GM21447 (cell line): ENCODE measurements at regions not wholly inside any gene's neighbourhood (a gene's known extent, or its start where the extent isn't known, plus 50 kb on each side); places are given as distances from the start of the nearest gene placed in this dataset.
"Not testable (repeated sequence)": the region's sequence is repeated elsewhere in the genome, so short reads cannot be mapped to it uniquely, and the experiment has no call there.

Experiments
- ATAC-seq: cut with Tn5 transposase; IDR thresholded peaks from one replicate; pipeline ENCODE4 v1.9.1; 2021; ENCODE audit not compliant: unreplicated experiment

GRCh38 chr21:17348357-17348756, 164.5 kb upstream of the CXADR start:
- ATAC-seq = no peak

GRCh38 chr21:17348849-17349248, 164.0 kb upstream of the CXADR start:
- no peak for ATAC-seq

- no peak for ATAC-seq
Measured at GRCh38 chr21:17351766-17352165, 161.1 kb upstream of the CXADR start.

- ATAC-seq = no peak
Measured at GRCh38 chr21:17352996-17353655, 159.7 kb upstream of the CXADR start.

GRCh38 chr21:17359781-17360180, 153.1 kb upstream of the CXADR start:
- no peak for ATAC-seq

GRCh38 chr21:17368748-17369363, 144.0 kb upstream of the CXADR start:
- ATAC-seq = no peak

DNA sequence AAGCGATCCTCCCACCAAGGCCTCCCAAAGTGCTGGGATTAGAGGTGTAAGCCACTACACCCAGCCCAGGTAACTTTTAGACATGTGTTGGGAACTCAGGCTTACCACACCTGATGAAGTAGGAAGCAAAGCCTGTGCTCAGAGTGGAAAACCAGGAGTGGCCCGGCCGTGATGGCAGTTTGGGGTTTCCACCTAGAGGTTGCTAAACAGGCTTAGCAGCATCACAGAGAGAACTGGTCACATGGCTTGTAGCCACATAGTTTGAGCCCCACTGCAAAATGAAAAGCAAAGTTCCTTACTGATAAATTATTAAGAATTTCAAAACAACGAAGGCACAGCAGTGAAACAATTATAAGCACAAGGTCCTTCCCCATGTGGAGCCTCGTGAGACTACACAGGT, 142.6 kb upstream of the CXADR start:
- ATAC-seq = no peak

DNA sequence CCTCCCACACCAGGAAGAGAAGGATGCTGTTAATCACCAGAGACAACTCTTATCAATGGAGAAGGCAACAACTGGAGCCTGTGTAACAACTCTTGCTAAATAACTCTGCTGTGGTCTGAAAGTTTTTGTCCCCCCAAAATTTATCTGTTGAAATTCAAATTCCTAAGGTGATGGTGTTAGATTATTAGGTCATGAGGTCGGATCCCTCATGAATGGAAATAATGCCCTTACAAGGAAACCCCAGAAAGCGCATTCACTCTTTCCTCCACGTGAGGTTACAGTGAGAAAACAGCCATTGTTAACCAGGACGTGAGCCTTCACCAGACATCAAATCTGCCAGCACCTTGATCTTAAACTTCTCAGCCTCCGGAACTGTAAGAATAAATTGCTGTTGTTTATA, 141.9 kb upstream of the CXADR start:
- no peak for ATAC-seq

- ATAC-seq = no peak
Measured at GRCh38 chr21:17371450-17371849, 141.4 kb upstream of the CXADR start.

DNA sequence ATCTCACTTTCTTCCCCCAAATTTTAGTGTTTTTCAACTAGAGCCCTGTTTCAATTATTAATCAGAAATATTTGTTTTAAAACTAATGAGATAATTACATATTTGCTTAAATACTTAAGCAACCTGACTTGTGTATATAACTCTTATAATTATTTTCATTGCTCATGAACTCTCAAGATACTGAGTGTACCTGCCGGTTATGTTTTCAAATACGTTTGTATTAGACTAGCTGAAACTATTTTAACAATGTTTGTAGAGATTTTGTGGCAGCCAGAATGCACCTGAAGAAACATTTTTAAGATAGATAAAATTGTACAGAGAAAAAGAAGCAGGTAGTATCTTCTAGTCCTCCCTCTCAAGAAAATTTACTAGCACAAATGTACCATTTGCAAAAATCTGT, 140.6 kb upstream of the CXADR start:
- ATAC-seq = no peak

GRCh38 chr21:17386498-17386897, 126.3 kb upstream of the CXADR start:
- ATAC-seq = no peak

DNA sequence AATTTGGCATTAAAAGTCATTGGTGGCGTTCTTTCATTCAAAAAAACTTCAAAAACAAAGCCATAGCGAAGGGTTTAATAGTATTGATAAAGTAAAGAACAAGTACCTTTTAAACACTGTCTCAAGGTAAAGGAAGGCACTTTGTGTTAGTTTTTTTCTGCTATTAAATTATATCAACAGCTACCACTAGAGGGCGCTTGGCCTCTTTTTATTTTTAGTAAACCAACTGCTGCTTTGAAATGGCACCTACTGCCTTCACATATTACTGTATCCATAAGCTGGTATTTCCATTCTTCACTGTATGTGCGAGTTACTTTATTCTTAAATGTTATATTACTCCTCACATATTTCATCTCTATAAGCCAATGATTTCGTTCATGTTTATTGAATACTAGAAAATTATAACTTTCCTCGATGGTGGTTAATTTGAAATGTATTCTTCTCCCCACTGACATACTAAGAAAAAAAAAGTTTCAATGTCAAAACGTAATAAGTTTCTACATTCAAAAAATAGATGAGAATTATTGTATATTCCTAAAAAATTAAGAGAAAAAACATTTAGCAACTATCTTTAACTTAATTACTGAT, 125.7 kb upstream of the CXADR start:
- ATAC-seq = peak; percentile 65

- ATAC-seq = no peak
Measured at GRCh38 chr21:17388226-17388625, 124.6 kb upstream of the CXADR start.

GRCh38 chr21:17389311-17389710, 123.5 kb upstream of the CXADR start:
- ATAC-seq = no peak

- no peak for ATAC-seq
Measured at GRCh38 chr21:17390569-17390968, 122.3 kb upstream of the CXADR start.

DNA sequence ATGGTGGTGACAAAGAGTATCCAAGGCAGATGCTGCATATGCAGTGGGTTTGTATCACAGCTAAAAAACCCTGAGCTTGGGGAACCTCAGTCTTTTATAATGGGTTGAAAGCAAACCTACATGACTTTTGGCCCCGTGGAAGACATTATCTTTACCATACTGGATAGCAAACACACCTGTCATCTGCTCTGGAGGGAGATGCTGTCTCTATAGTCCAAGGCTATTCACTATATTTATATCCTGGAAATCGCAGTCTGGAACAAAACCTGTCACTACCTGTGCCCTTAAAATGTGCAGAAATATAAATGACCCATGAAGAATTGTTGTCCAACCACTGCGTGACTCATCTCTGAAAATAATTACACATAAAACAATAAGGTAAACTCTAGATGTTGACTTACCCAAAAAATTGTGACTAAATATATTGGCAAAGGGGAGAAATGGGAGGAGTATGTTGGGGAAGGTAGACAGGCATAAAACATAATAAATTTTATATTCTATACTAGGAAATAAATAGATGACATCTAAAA, 121.0 kb upstream of the CXADR start:
- ATAC-seq = no peak

- no peak for ATAC-seq
Measured at GRCh38 chr21:17393413-17393812, 119.4 kb upstream of the CXADR start.

DNA sequence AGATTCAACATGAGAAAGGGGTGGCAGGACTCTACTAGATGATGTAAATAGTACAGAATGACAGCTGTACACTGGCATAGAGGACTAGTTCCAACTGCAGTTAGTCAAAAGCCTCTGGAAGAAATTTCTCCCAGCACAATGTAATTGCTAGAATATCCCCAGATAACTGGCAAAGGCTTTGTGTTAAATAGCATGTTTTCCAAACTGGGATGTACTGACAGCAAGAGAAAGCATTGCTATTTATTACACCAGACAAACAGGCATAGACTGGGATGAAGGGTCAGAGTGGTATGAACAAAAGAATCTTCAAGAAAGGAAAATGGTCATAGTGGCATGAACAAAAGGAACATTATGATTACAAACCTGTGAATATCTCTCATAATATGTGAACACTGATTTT, 115.9 kb upstream of the CXADR start:
- ATAC-seq = no peak

GRCh38 chr21:17397703-17398102, 115.1 kb upstream of the CXADR start:
- no peak for ATAC-seq

DNA sequence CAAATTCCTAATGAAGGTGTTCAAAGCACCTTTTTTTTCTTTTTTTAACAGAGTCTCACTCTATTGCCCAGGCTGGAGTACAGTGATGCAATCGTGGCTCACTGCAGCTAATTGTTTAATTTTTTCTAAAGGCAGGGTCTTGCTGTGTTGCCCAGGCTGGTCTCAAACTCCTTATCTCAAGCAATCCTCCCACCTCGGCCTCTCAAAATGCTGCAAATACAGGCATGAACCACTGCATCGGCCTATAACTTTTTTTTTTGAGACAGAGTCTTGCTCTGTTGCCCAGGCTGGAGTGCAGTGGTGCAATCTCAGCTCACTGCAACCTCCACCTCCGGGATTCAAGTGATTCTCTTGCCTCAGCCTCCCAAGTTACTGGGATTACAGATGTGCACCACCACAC, 113.9 kb upstream of the CXADR start:
- ATAC-seq = not testable (repeated sequence)

DNA sequence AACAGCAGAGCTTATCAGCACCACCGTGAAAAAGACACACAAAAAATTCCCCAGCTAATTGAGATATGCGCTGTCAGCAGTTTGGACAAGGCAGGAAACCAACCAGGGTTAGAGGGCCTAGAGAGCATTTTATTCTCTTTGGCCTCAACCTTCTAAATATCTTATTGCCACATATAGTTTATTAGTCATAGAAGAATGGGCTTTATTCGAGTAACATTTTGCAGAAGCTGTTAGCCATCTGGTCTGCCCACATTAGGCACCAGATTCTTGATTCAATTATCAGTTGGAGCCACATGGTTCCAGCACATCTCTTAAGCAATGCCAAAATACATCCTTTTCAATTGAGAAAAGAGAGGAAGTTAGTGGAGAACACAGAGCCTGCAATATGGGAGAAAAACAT, 109.9 kb upstream of the CXADR start:
- ATAC-seq = no peak

- no peak for ATAC-seq
Measured at GRCh38 chr21:17406202-17406601, 106.6 kb upstream of the CXADR start.
